AG04450 (cell line): ENCODE measurements at regions not wholly inside any gene's neighbourhood (a gene's known extent, or its start where the extent isn't known, plus 50 kb on each side); places are given as distances from the start of the nearest gene placed in this dataset.

Source experiments
- CTCF ChIA-PET: fragments of 300-600, 350-600 bp; formaldehyde crosslinking; extraction: SDS; loops from one replicate; lab custom pipeline; 2022; ENCODE audit warnings: antibody characterized with exemption, inconsistent platforms; lab: Charles Lee
- POLR2A ChIA-PET: fragments of 350-600 bp; formaldehyde crosslinking; extraction: SDS; loops from one replicate; lab custom pipeline; 2021; ENCODE audit warnings: antibody characterized with exemption, inconsistent platforms; lab: Yijun Ruan, JAX
- DNase-seq: peaks from one replicate; pipeline ENCODE4 v3.0.0-alpha.2; 2011; ENCODE audit warnings: low read depth, low spot score
- H3K27ac ChIP-seq: one replicate; pipeline ENCODE4 v1.5.1; 2012; ENCODE audit warnings: low read depth, low read length, control low read depth
- H3K27me3 ChIP-seq: one replicate; pipeline ENCODE4 v1.6.0; 2012; ENCODE audit warnings: low read length; ENCODE audit not compliant: control insufficient read depth, insufficient read depth
- H3K4me3 ChIP-seq: 2 replicates; pipeline ENCODE4 v1.5.1; 2011; ENCODE audit warnings: mild to moderate bottlenecking, low read depth, low read length, control low read depth
- H3K9me3 ChIP-seq: 2 replicates; pipeline ENCODE4 v1.5.1; 2012; ENCODE audit warnings: low read length; ENCODE audit not compliant: control insufficient read depth, insufficient read depth
- TF ChIP-seq, protein P1 (sequence below): IDR thresholded peaks from 2 replicates; pipeline ENCODE4 v1.5.1; 2011; ENCODE audit warnings: low read depth, low read length, control low read depth, inconsistent platforms

DNA sequence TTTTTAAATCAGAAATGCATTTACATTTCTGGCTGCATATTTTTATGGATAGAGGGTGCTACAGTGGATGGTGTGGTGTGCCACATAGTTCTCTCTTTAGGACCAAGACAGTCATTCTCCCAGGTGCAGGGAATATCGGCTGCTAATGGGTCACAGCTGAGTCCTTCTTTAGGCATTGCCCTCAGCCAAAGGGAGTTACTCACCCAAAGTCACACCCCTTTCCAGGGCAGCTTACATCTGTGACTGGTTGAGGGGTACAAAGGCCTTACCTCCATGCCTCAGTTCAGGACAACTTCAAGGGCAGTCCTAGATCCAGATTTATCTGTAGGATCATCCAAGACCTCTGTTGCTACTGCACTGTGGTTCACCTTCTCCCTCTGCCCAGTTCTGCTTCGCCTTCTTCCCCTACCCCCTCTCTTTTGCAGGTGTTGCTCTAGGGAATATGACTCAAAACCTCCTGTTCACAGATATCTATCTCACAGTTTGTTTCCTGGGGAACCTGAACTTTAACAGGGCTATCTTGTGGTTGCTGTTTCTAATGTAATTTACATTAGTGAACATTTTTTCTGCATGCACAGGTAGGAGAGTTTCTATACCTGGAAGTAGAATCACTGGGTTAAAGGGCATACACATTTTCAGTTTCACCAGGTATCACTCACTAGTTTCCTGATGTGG lies 413.9 kb downstream of the RPS6KC1 start:
- no peaks in the 10 kb centered on the region for H3K27me3 ChIP-seq
- H3K4me3 ChIP-seq: no peak overlapping the region
- CTCF ChIA-PET: no interaction called here
- POLR2A ChIA-PET: no interaction called here
- H3K9me3 ChIP-seq: no peaks in the 10 kb centered on the region
- TF ChIP-seq, protein P1, sequence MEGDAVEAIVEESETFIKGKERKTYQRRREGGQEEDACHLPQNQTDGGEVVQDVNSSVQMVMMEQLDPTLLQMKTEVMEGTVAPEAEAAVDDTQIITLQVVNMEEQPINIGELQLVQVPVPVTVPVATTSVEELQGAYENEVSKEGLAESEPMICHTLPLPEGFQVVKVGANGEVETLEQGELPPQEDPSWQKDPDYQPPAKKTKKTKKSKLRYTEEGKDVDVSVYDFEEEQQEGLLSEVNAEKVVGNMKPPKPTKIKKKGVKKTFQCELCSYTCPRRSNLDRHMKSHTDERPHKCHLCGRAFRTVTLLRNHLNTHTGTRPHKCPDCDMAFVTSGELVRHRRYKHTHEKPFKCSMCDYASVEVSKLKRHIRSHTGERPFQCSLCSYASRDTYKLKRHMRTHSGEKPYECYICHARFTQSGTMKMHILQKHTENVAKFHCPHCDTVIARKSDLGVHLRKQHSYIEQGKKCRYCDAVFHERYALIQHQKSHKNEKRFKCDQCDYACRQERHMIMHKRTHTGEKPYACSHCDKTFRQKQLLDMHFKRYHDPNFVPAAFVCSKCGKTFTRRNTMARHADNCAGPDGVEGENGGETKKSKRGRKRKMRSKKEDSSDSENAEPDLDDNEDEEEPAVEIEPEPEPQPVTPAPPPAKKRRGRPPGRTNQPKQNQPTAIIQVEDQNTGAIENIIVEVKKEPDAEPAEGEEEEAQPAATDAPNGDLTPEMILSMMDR: no peak
- no peak for DNase-seq
- no peak overlapping the region for H3K27ac ChIP-seq

DNA sequence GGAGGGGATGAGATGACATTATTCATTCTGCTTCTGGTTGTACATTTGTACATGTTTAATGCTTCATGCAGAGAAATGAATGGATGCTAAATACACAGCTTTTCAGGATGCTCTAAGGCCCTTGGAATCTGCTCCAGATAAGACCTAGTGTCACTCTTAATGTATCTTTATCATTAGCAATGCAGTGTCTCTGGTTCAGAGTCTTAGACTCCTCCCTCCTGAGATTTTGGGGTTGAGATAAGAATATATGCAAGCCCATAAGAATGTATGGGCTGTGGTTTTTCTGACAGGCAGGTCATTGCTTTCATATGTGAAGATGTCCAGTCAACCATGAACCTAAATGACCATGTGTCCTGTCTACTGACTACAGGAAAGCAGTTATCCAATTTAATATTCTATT lies 415.5 kb downstream of the RPS6KC1 start:
- Histone ChIP-seq H3K27me3 (no peaks in the 10 kb centered on the region), H3K9me3 (no peaks in the 10 kb centered on the region), H3K4me3 (no peak overlapping the region), H3K27ac (no peak overlapping the region)
- no peak for DNase-seq
- CTCF ChIA-PET: no interaction called here
- POLR2A ChIA-PET: no interaction called here
- TF ChIP-seq, protein P1: no peak

DNA sequence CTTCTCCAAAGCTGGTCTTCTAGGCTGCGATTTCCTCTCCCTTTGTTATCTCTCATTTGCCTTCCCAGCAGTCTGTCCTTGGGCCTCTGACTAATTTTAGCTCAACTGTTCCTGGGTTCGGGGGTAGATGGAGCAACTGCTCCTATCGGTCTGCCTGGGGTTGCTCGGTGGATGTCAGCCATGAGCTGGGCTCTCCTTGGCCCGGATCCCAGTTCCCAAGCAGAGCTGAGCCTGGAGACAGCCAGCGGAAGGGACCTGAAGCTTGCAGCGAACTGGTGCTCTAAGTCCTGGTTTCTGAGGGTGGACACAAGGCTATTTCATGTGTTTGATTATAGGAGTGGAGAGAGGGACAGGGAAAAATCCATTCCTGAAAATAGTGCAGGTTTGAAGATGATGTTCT lies 423.0 kb downstream of the RPS6KC1 start:
- Histone ChIP-seq H3K27me3 (no peaks in the 10 kb centered on the region), H3K4me3 (no peak overlapping the region), H3K9me3 (no peaks in the 10 kb centered on the region), H3K27ac (no peak overlapping the region)
- TF ChIP-seq, protein P1: no peak
- no peak for DNase-seq
- ChIA-PET CTCF (interaction anchor here (0.9 kb wide), 1 partner anchor 10 kb away, joined by 3 read pairs; no protein-coding TSS in a partner anchor), POLR2A (no interaction called here)

DNA sequence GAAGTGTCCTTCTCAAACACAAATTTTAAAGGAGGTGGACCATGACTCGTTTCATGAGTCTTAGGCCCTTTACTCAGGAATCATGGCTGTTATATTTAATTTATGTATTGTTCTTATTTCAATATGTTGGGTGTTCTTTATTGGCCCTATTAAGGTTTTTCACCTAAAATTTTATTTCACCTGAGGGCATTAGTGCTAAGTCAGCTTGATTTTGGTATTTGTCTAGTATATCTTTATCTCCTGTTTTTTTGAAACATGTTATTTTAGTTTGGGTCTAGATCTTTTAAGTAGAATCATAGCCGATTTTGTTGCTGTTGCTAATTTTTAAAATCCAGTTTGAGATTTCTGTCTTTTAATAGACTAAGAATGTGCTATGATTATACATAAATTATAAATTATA lies 430.4 kb downstream of the RPS6KC1 start:
- no peak overlapping the region for H3K4me3 ChIP-seq
- no peak overlapping the region for H3K27ac ChIP-seq
- ChIA-PET CTCF (no interaction called here), POLR2A (no interaction called here)
- TF ChIP-seq, protein P1: no peak
- no peaks in the 10 kb centered on the region for H3K27me3 ChIP-seq
- H3K9me3 ChIP-seq: no peaks in the 10 kb centered on the region
- no peak for DNase-seq

DNA sequence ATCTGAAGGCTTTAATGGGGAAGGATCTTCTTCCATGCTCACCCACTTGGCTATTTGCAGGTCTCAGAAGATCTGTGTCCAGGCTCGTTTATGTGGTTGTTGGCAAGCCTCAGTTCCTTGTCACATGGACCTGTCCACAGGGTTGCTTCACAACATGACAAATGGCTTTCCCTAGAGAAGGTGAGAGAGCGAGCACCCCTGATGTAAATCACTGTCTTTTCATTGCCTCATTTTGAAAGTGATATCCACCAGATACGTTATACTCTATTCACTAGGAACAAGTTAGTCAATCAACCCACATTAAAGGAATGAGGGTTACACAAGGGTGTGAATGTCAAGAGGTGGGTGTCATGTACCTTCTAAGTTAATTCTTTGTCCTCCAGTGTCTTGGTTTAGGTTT lies 433.3 kb downstream of the RPS6KC1 start:
- H3K27me3 ChIP-seq: no peaks in the 10 kb centered on the region
- no peaks in the 10 kb centered on the region for H3K9me3 ChIP-seq
- ChIA-PET POLR2A (no interaction called here), CTCF (no interaction called here)
- no peak for DNase-seq
- H3K27ac ChIP-seq: no peak overlapping the region
- TF ChIP-seq, protein P1: no peak
- H3K4me3 ChIP-seq: no peak overlapping the region
